Suprapubic skin (tissue), 4 donors: ENCODE measurements at regions not wholly inside any gene's neighbourhood (a gene's known extent, or its start where the extent isn't known, plus 50 kb on each side); places are given as distances from the start of the nearest gene placed in this dataset.

Experiments
- DNase-seq, 2 donors: peaks; one replicate each; pipeline ENCODE4 v3.0.0-alpha.2; 2019; ENCODE audit warnings: low spot score in 2 of 2
- H3K27ac ChIP-seq: fragments of 200-600 bp; sonication (generic); one replicate; pipeline ENCODE4 v1.5.1; 2019
- H3K27me3 ChIP-seq: fragments of 200-600 bp; sonication (generic); one replicate; pipeline ENCODE4 v1.5.1; 2019
- H3K36me3 ChIP-seq: fragments of 200-600 bp; sonication (generic); one replicate; pipeline ENCODE4 v1.5.1; 2019
- H3K4me1 ChIP-seq: fragments of 200-600 bp; sonication (generic); one replicate; pipeline ENCODE4 v1.5.1; 2019
- H3K4me3 ChIP-seq: fragments of 200-600 bp; sonication (generic); one replicate; pipeline ENCODE4 v1.5.1; 2019; ENCODE audit warnings: mild to moderate bottlenecking
- H3K9me3 ChIP-seq: fragments of 200-600 bp; sonication (generic); one replicate; pipeline ENCODE4 v1.5.1; 2019
- EP300 ChIP-seq: sonication (generic); formaldehyde crosslinking; IDR thresholded peaks from one replicate; pipeline ENCODE4 v1.6.1; 2017; ENCODE audit warnings: antibody characterized with exemption
- POLR2A ChIP-seq, 2 donors: fragments of 450-650 bp; IDR thresholded peaks; one replicate each; pipeline ENCODE4 v1.6.1; 2017; ENCODE audit warnings: antibody characterized with exemption in 2 of 2, mild to moderate bottlenecking in 2 of 2, moderate library complexity in 2 of 2
- POLR2AphosphoS5 ChIP-seq, 3 donors: sonication (generic); formaldehyde crosslinking; IDR thresholded peaks; one replicate each; pipeline ENCODE4 v1.6.1; 2017; ENCODE audit warnings: antibody characterized with exemption in 3 of 3
- WGBS: methylation state at CpG from one replicate; pipeline ENCODE4 v1.1.5; 2018; 5-methylcytosine and 5-hydroxymethylcytosine counted together
- TF ChIP-seq, protein P1 (sequence below), 2 donors: fragments of 200-600 bp in 1 of 2; fragments of 450-650 bp in 1 of 2; sonication (generic) in 1 of 2; IDR thresholded peaks; one replicate each; pipeline ENCODE4 v1.5.1; 2016 to 2019; ENCODE audit warnings: antibody characterized with exemption in 2 of 2, mild to moderate bottlenecking in 1 of 2, moderate library complexity in 1 of 2

DNA sequence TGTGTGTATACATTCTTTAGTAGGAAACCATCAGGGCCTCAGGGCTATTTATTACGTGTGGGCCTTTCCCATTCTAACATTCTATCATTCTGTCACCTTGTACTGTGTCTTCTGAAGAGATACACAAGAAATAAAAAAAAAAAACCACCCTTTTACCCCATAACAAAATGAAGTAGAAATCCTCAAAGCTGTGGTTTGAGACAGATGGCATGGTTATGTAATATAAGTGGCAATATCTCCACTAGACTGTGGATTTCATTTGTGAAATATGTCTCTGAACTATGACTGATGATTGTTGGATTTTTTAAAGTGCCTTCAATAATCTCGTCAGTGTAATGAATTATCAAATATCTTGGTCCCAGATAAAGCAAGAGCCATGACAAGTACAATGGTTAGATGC is 150.0 kb upstream of the BLID start:
- no peaks in the 10 kb centered on the region for H3K36me3 ChIP-seq
- no peaks in the 10 kb centered on the region for H3K4me1 ChIP-seq
- no peak for TF ChIP-seq POLR2A (IDR thresholded peaks at IDR 0.05)
- TF ChIP-seq, protein P1, sequence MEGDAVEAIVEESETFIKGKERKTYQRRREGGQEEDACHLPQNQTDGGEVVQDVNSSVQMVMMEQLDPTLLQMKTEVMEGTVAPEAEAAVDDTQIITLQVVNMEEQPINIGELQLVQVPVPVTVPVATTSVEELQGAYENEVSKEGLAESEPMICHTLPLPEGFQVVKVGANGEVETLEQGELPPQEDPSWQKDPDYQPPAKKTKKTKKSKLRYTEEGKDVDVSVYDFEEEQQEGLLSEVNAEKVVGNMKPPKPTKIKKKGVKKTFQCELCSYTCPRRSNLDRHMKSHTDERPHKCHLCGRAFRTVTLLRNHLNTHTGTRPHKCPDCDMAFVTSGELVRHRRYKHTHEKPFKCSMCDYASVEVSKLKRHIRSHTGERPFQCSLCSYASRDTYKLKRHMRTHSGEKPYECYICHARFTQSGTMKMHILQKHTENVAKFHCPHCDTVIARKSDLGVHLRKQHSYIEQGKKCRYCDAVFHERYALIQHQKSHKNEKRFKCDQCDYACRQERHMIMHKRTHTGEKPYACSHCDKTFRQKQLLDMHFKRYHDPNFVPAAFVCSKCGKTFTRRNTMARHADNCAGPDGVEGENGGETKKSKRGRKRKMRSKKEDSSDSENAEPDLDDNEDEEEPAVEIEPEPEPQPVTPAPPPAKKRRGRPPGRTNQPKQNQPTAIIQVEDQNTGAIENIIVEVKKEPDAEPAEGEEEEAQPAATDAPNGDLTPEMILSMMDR (IDR thresholded peaks at IDR 0.05) = no peak
- TF ChIP-seq EP300 = no peak
- no peak for TF ChIP-seq POLR2AphosphoS5 (IDR thresholded peaks at IDR 0.05)
- H3K9me3 ChIP-seq = no peaks in the 10 kb centered on the region
- no peaks in the 10 kb centered on the region for H3K27me3 ChIP-seq
- no peak overlapping the region for H3K27ac ChIP-seq
- H3K4me3 ChIP-seq = no peak overlapping the region
- 65% methylated on average over 2 of the region's 2 CpGs for WGBS
- DNase-seq = no peak

GRCh38 chr11:122264121-122264520 is 148.1 kb upstream of the BLID start:
- no peak for DNase-seq
- Histone ChIP-seq H3K27ac (no peak overlapping the region), H3K36me3 (no peaks in the 10 kb centered on the region), H3K4me1 (peaks cover 1% of the 10 kb centered on the region), H3K27me3 (no peaks in the 10 kb centered on the region), H3K4me3 (no peak overlapping the region), H3K9me3 (no peaks in the 10 kb centered on the region)
- no peak for TF ChIP-seq POLR2AphosphoS5 (IDR thresholded peaks at IDR 0.05)
- WGBS = 94% methylated on average over 4 of the region's 4 CpGs

- H3K36me3 ChIP-seq = no peaks in the 10 kb centered on the region
- TF ChIP-seq EP300 = no peak
- TF ChIP-seq, protein P1 (IDR thresholded peaks at IDR 0.05) = no peak
- no peak for TF ChIP-seq POLR2AphosphoS5 (IDR thresholded peaks at IDR 0.05)
- TF ChIP-seq POLR2A (IDR thresholded peaks at IDR 0.05) = no peak
- no peaks in the 10 kb centered on the region for H3K27me3 ChIP-seq
- no peak overlapping the region for H3K27ac ChIP-seq
- no peak for DNase-seq
- H3K9me3 ChIP-seq = no peaks in the 10 kb centered on the region
- H3K4me3 ChIP-seq = no peak overlapping the region
- 86% methylated on average over 4 of the region's 4 CpGs for WGBS
- peaks cover 4% of the 10 kb centered on the region for H3K4me1 ChIP-seq
These were observed 145.5 kb upstream of the BLID start for GRCh38 chr11:122261546-122261945.

GRCh38 chr11:122259195-122259821 is 143.3 kb upstream of the BLID start:
- H3K27ac ChIP-seq = no peak overlapping the region
- no peak overlapping the region for H3K4me3 ChIP-seq
- H3K36me3 ChIP-seq = no peaks in the 10 kb centered on the region
- TF ChIP-seq POLR2A (IDR thresholded peaks at IDR 0.05) (no peak), POLR2AphosphoS5 (IDR thresholded peaks at IDR 0.05) (no peak), EP300 (no peak)
- TF ChIP-seq, protein P1 (IDR thresholded peaks at IDR 0.05) = no peak
- no peak for DNase-seq
- no peaks in the 10 kb centered on the region for H3K27me3 ChIP-seq
- no peaks in the 10 kb centered on the region for H3K9me3 ChIP-seq
- peaks cover 4% of the 10 kb centered on the region for H3K4me1 ChIP-seq
- 95% methylated on average over 7 of the region's 7 CpGs for WGBS

- no peaks in the 10 kb centered on the region for H3K9me3 ChIP-seq
- TF ChIP-seq POLR2A (IDR thresholded peaks at IDR 0.05) (no peak), POLR2AphosphoS5 (IDR thresholded peaks at IDR 0.05) (no peak), EP300 (no peak)
- TF ChIP-seq, protein P1 (IDR thresholded peaks at IDR 0.05) = no peak
- no peak overlapping the region for H3K27ac ChIP-seq
- no peak overlapping the region for H3K4me3 ChIP-seq
- WGBS = 67% methylated on average over 1 of the region's 1 CpG
- DNase-seq = no peak
- H3K27me3 ChIP-seq = no peaks in the 10 kb centered on the region
- H3K36me3 ChIP-seq = no peaks in the 10 kb centered on the region
- peaks cover 8% of the 10 kb centered on the region for H3K4me1 ChIP-seq
These were observed 142.6 kb upstream of the BLID start for GRCh38 chr11:122258446-122259194.
